GM18867 (cell line): ENCODE measurements at regions not wholly inside any gene's neighbourhood (a gene's known extent, or its start where the extent isn't known, plus 50 kb on each side); places are given as distances from the start of the nearest gene placed in this dataset.

Source experiments
- ATAC-seq: cut with Tn5 transposase; IDR thresholded peaks from one replicate; pipeline ENCODE4 v1.9.1; 2021; ENCODE audit warnings: mild to moderate bottlenecking, moderate library complexity; ENCODE audit not compliant: unreplicated experiment

GRCh38 chr10:20963056-20963455 lies 65.9 kb upstream of the NEBL start:
- ATAC-seq = no peak

- no peak for ATAC-seq
These were observed 65.1 kb upstream of the NEBL start for GRCh38 chr10:20962165-20962564.

- ATAC-seq = no peak
These were observed 62.1 kb upstream of the NEBL start for GRCh38 chr10:20959242-20959641.

- ATAC-seq = no peak
These were observed 61.7 kb upstream of the NEBL start for GRCh38 chr10:20958764-20959163.

GRCh38 chr10:20958225-20958624 lies 61.1 kb upstream of the NEBL start:
- no peak for ATAC-seq

- no peak for ATAC-seq
These were observed 60.6 kb upstream of the NEBL start for GRCh38 chr10:20957744-20958143.

- ATAC-seq = no peak
These were observed 59.7 kb upstream of the NEBL start for GRCh38 chr10:20956843-20957242.

GRCh38 chr10:20955355-20955893 lies 58.3 kb upstream of the NEBL start:
- no peak for ATAC-seq

GRCh38 chr10:20954519-20954918 lies 57.4 kb upstream of the NEBL start:
- ATAC-seq = no peak

GRCh38 chr10:20953120-20953519 lies 56.0 kb upstream of the NEBL start:
- ATAC-seq = no peak

GRCh38 chr10:20949967-20950366 lies 52.9 kb upstream of the NEBL start:
- ATAC-seq = no peak

- ATAC-seq = peak; percentile 87
These were observed 51.7 kb upstream of the NEBL start for GRCh38 chr10:20948686-20949327.
